T-helper 17 cell (primary cell): ENCODE measurements at regions not wholly inside any gene's neighbourhood (a gene's known extent, or its start where the extent isn't known, plus 50 kb on each side); places are given as distances from the start of the nearest gene placed in this dataset.
"Not testable (repeated sequence)": the region's sequence is repeated elsewhere in the genome, so short reads cannot be mapped to it uniquely, and the experiment has no call there.

Experiments used
- ATAC-seq: fragments of 150-1000 bp; cut with Tn5 transposase; 2 replicates; pipeline ENCODE4 v1.10.0; 2021; ENCODE audit warnings: mild to moderate bottlenecking, moderate library complexity
- DNase-seq, 3 donors: peaks; one replicate each; pipeline versions ENCODE4 v3.0.0 to v3.0.0-alpha.2; 2020 to 2021
- H3K9me3 ChIP-seq: one replicate; pipeline ENCODE4 v1.7.0; 2013; ENCODE audit warnings: low read length, mild to moderate bottlenecking; ENCODE audit not compliant: control insufficient read depth, poor library complexity, severe bottlenecking
- H3K27ac Mint-ChIP-seq: one replicate; pipeline ENCODE4 v1.8.0; 2022; ENCODE audit warnings: mild to moderate bottlenecking, moderate library complexity, mixed read lengths
- H3K27me3 Mint-ChIP-seq: one replicate; pipeline ENCODE4 v1.8.0; 2022; ENCODE audit warnings: mixed read lengths
- H3K36me3 Mint-ChIP-seq: one replicate; pipeline ENCODE4 v1.8.0; 2022; ENCODE audit warnings: low read depth, mixed read lengths
- H3K4me1 Mint-ChIP-seq: one replicate; pipeline ENCODE4 v1.8.0; 2022; ENCODE audit warnings: mild to moderate bottlenecking, mixed read lengths
- H3K4me3 Mint-ChIP-seq: one replicate; pipeline ENCODE4 v1.8.0; 2022; ENCODE audit warnings: mild to moderate bottlenecking, moderate library complexity, mixed read lengths

GRCh38 chr9:29233193-29233592, 1659.9 kb upstream of the C9orf72 start:
- Mint-ChIP-seq H3K36me3 (no peaks in the 10 kb centered on the region), H3K4me3 (no peak overlapping the region), H3K4me1 (no peaks in the 10 kb centered on the region), H3K27ac (no peak overlapping the region), H3K27me3 (no peaks in the 10 kb centered on the region)
- H3K9me3 ChIP-seq, result no peaks in the 10 kb centered on the region
- no peak for DNase-seq
- no peak for ATAC-seq

GRCh38 chr9:29241320-29241719, 1668.0 kb upstream of the C9orf72 start:
- no peaks in the 10 kb centered on the region for H3K9me3 ChIP-seq
- DNase-seq, result no peak
- Mint-ChIP-seq H3K27ac (no peak overlapping the region), H3K27me3 (no peaks in the 10 kb centered on the region), H3K36me3 (no peaks in the 10 kb centered on the region), H3K4me1 (no peaks in the 10 kb centered on the region), H3K4me3 (no peak overlapping the region)
- no peak for ATAC-seq

- ATAC-seq (no peak), DNase-seq (no peak)
- Mint-ChIP-seq H3K4me1 (no peaks in the 10 kb centered on the region), H3K27me3 (no peaks in the 10 kb centered on the region), H3K4me3 (no peak overlapping the region), H3K27ac (no peak overlapping the region), H3K36me3 (no peaks in the 10 kb centered on the region)
- no peaks in the 10 kb centered on the region for H3K9me3 ChIP-seq
These were observed 1672.1 kb upstream of the C9orf72 start for GRCh38 chr9:29245351-29245750.

GRCh38 chr9:29270400-29270799, 1697.1 kb upstream of the C9orf72 start:
- H3K27me3 Mint-ChIP-seq, H3K4me1 Mint-ChIP-seq, H3K9me3 ChIP-seq, DNase-seq, H3K27ac Mint-ChIP-seq, H3K4me3 Mint-ChIP-seq, H3K36me3 Mint-ChIP-seq, ATAC-seq: not testable (repeated sequence)

GRCh38 chr9:29282121-29282520, 1708.8 kb upstream of the C9orf72 start:
- H3K27me3 Mint-ChIP-seq, result no peaks in the 10 kb centered on the region
- DNase-seq, result no peak
- H3K4me1 Mint-ChIP-seq, result no peaks in the 10 kb centered on the region
- H3K4me3 Mint-ChIP-seq, result no peak overlapping the region
- ATAC-seq, result no peak
- no peak overlapping the region for H3K27ac Mint-ChIP-seq
- H3K9me3 ChIP-seq, result no peaks in the 10 kb centered on the region
- H3K36me3 Mint-ChIP-seq, result no peaks in the 10 kb centered on the region

- Mint-ChIP-seq H3K4me1 (no peaks in the 10 kb centered on the region), H3K36me3 (no peaks in the 10 kb centered on the region), H3K4me3 (no peak overlapping the region), H3K27me3 (no peaks in the 10 kb centered on the region), H3K27ac (no peak overlapping the region)
- no peak for ATAC-seq
- H3K9me3 ChIP-seq, result no peaks in the 10 kb centered on the region
- no peak for DNase-seq
These were observed 1712.5 kb upstream of the C9orf72 start for GRCh38 chr9:29285818-29286217.

GRCh38 chr9:29289365-29289764, 1716.1 kb upstream of the C9orf72 start:
- no peaks in the 10 kb centered on the region for H3K36me3 Mint-ChIP-seq
- H3K27me3 Mint-ChIP-seq, result no peaks in the 10 kb centered on the region
- H3K27ac Mint-ChIP-seq, result no peak overlapping the region
- no peaks in the 10 kb centered on the region for H3K4me1 Mint-ChIP-seq
- no peak for DNase-seq
- H3K9me3 ChIP-seq, result no peaks in the 10 kb centered on the region
- no peak overlapping the region for H3K4me3 Mint-ChIP-seq
- no peak for ATAC-seq

- ATAC-seq (no peak), DNase-seq (no peak)
- Mint-ChIP-seq H3K4me3 (no peak overlapping the region), H3K27me3 (no peaks in the 10 kb centered on the region), H3K27ac (no peak overlapping the region), H3K36me3 (no peaks in the 10 kb centered on the region), H3K4me1 (no peaks in the 10 kb centered on the region)
- H3K9me3 ChIP-seq, result no peaks in the 10 kb centered on the region
These were observed 1717.2 kb upstream of the C9orf72 start for GRCh38 chr9:29290516-29290915.

- no peak for ATAC-seq
- no peak for DNase-seq
- H3K4me3 Mint-ChIP-seq, result no peak overlapping the region
- no peak overlapping the region for H3K27ac Mint-ChIP-seq
- H3K9me3 ChIP-seq, result no peaks in the 10 kb centered on the region
- H3K27me3 Mint-ChIP-seq, result no peaks in the 10 kb centered on the region
- no peaks in the 10 kb centered on the region for H3K36me3 Mint-ChIP-seq
- H3K4me1 Mint-ChIP-seq, result no peaks in the 10 kb centered on the region
These were observed 1724.3 kb upstream of the C9orf72 start for GRCh38 chr9:29297592-29297991.

- DNase-seq (no peak), ATAC-seq (no peak)
- Mint-ChIP-seq H3K4me1 (no peaks in the 10 kb centered on the region), H3K27me3 (no peaks in the 10 kb centered on the region), H3K4me3 (no peak overlapping the region), H3K27ac (no peak overlapping the region), H3K36me3 (no peaks in the 10 kb centered on the region)
- H3K9me3 ChIP-seq, result no peaks in the 10 kb centered on the region
These were observed 1737.9 kb upstream of the C9orf72 start for GRCh38 chr9:29311221-29311620.

- Mint-ChIP-seq H3K4me3 (no peak overlapping the region), H3K36me3 (no peaks in the 10 kb centered on the region), H3K4me1 (no peaks in the 10 kb centered on the region), H3K27ac (no peak overlapping the region), H3K27me3 (no peaks in the 10 kb centered on the region)
- H3K9me3 ChIP-seq, result no peaks in the 10 kb centered on the region
- no peak for ATAC-seq
- DNase-seq, result no peak
These were observed 1739.0 kb upstream of the C9orf72 start for GRCh38 chr9:29312327-29312726.

- H3K27ac Mint-ChIP-seq, result no peak overlapping the region
These were observed 1746.6 kb upstream of the C9orf72 start for GRCh38 chr9:29319736-29320513.

GRCh38 chr9:29322240-29322639, 1749.0 kb upstream of the C9orf72 start:
- no peak for DNase-seq
- no peaks in the 10 kb centered on the region for H3K36me3 Mint-ChIP-seq
- ATAC-seq, result no peak
- H3K4me1 Mint-ChIP-seq, result no peaks in the 10 kb centered on the region
- H3K4me3 Mint-ChIP-seq, result no peak overlapping the region
- no peaks in the 10 kb centered on the region for H3K9me3 ChIP-seq
- H3K27ac Mint-ChIP-seq, result no peak overlapping the region
- no peaks in the 10 kb centered on the region for H3K27me3 Mint-ChIP-seq

More at GRCh38 chr9:29319736-29320513, 1746.6 kb upstream of the C9orf72 start:
- no peaks in the 10 kb centered on the region for H3K27me3 Mint-ChIP-seq
- H3K36me3 Mint-ChIP-seq, result no peaks in the 10 kb centered on the region
- no peak overlapping the region for H3K4me3 Mint-ChIP-seq
- no peaks in the 10 kb centered on the region for H3K4me1 Mint-ChIP-seq
- no peaks in the 10 kb centered on the region for H3K9me3 ChIP-seq
- DNase-seq (no peak), ATAC-seq (no peak)

GRCh38 chr9:29325894-29326293, 1752.6 kb upstream of the C9orf72 start:
- no peak overlapping the region for H3K27ac Mint-ChIP-seq
- H3K4me1 Mint-ChIP-seq, result no peaks in the 10 kb centered on the region
- ATAC-seq (no peak), DNase-seq (no peak)
- H3K9me3 ChIP-seq, result no peaks in the 10 kb centered on the region
- no peaks in the 10 kb centered on the region for H3K27me3 Mint-ChIP-seq
- H3K36me3 Mint-ChIP-seq, result no peaks in the 10 kb centered on the region
- no peak overlapping the region for H3K4me3 Mint-ChIP-seq
